CMK (cell line): ENCODE measurements at regions not wholly inside any gene's neighbourhood (a gene's known extent, or its start where the extent isn't known, plus 50 kb on each side); places are given as distances from the start of the nearest gene placed in this dataset.
"Not testable (repeated sequence)": the region's sequence is repeated elsewhere in the genome, so short reads cannot be mapped to it uniquely, and the experiment has no call there.

Experiments used
- DNase-seq: peaks from one replicate; pipeline ENCODE4 v3.0.0-alpha.2; 2010; ENCODE audit warnings: low read depth

GRCh38 chr7:67916111-67916510 is 919.5 kb downstream of the TYW1 start:
- DNase-seq: not testable (repeated sequence)

GRCh38 chr7:67916571-67917436 is 920.2 kb downstream of the TYW1 start:
- no peak for DNase-seq

GRCh38 chr7:67917437-67917755 is 920.8 kb downstream of the TYW1 start:
- DNase-seq: no peak

GRCh38 chr7:67918158-67918557 is 921.5 kb downstream of the TYW1 start:
- DNase-seq: peak; percentile 84

- DNase-seq: no peak
Observed at GRCh38 chr7:67923286-67923685, 926.7 kb downstream of the TYW1 start.

- DNase-seq: no peak
Observed at GRCh38 chr7:67928141-67928540, 931.5 kb downstream of the TYW1 start.

- DNase-seq: not testable (repeated sequence)
Observed at GRCh38 chr7:67936447-67936846, 939.8 kb downstream of the TYW1 start.

- no peak for DNase-seq
Observed at GRCh38 chr7:67940400-67940799, 943.8 kb downstream of the TYW1 start.

- DNase-seq: no peak
Observed at GRCh38 chr7:67947191-67947590, 950.6 kb downstream of the TYW1 start.

- no peak for DNase-seq
Observed at GRCh38 chr7:67947646-67948045, 951.0 kb downstream of the TYW1 start.

- no peak for DNase-seq
Observed at GRCh38 chr7:67950321-67951083, 953.9 kb downstream of the TYW1 start.

GRCh38 chr7:67955061-67955460 is 958.4 kb downstream of the TYW1 start:
- no peak for DNase-seq

GRCh38 chr7:67962863-67963262 is 966.2 kb downstream of the TYW1 start:
- no peak for DNase-seq

- no peak for DNase-seq
Observed at GRCh38 chr7:67976490-67976889, 979.9 kb downstream of the TYW1 start.

- no peak for DNase-seq
Observed at GRCh38 chr7:67983486-67983885, 986.9 kb downstream of the TYW1 start.

GRCh38 chr7:67984326-67984725 is 987.7 kb downstream of the TYW1 start:
- DNase-seq: no peak

- DNase-seq: no peak
Observed at GRCh38 chr7:67989142-67989541, 992.5 kb downstream of the TYW1 start.

GRCh38 chr7:67990003-67990402 is 993.4 kb downstream of the TYW1 start:
- DNase-seq: no peak

GRCh38 chr7:67990716-67991115 is 994.1 kb downstream of the TYW1 start:
- no peak for DNase-seq

- no peak for DNase-seq
Observed at GRCh38 chr7:67992287-67992686, 995.7 kb downstream of the TYW1 start.

- DNase-seq: no peak
Observed at GRCh38 chr7:68005992-68006391, 1009.4 kb downstream of the TYW1 start.

- DNase-seq: no peak
Observed at GRCh38 chr7:68006619-68007018, 1010.0 kb downstream of the TYW1 start.

- DNase-seq: no peak
Observed at GRCh38 chr7:68009716-68010115, 1013.1 kb downstream of the TYW1 start.
